Thyroid gland (tissue), 4 donors: ENCODE measurements at regions not wholly inside any gene's neighbourhood (a gene's known extent, or its start where the extent isn't known, plus 50 kb on each side); places are given as distances from the start of the nearest gene placed in this dataset.
"Not testable (repeated sequence)": the region's sequence is repeated elsewhere in the genome, so short reads cannot be mapped to it uniquely, and the experiment has no call there.

Source experiments
- DNase-seq, 2 donors: peaks; one replicate each; pipeline ENCODE4 v3.0.0-alpha.2; 2019
- H3K27ac ChIP-seq, 3 donors: fragments of 200-600 bp; sonication (generic); 1 replicate in 2 of 3; 2 replicates in 1 of 3; pipeline ENCODE4 v1.5.1; 2016 to 2019; ENCODE audit warnings: mild to moderate bottlenecking in 1 of 3, moderate library complexity in 1 of 3
- H3K27me3 ChIP-seq: fragments of 200-600 bp; sonication (generic); one replicate; pipeline ENCODE4 v1.5.1; 2019
- H3K36me3 ChIP-seq, 2 donors: fragments of 200-600 bp; sonication (generic); one replicate each; pipeline ENCODE4 v1.5.1; 2016 to 2019
- H3K4me1 ChIP-seq, 2 donors: fragments of 200-600 bp; sonication (generic); one replicate each; pipeline ENCODE4 v1.5.1; 2017 to 2019
- H3K4me3 ChIP-seq, 3 donors: fragments of 200-600 bp; sonication (generic); replicated peaks in 1 of 3; 1 replicate in 2 of 3; 2 replicates in 1 of 3; pipeline ENCODE4 v1.5.1; 2016; ENCODE audit warnings: mild to moderate bottlenecking in 1 of 3
- H3K9me3 ChIP-seq: fragments of 200-600 bp; sonication (generic); one replicate; pipeline ENCODE4 v1.5.1; 2017
- CTCF ChIP-seq, 6 experiments: fragments of 200-600 bp in 3 of 6; fragments of 450-650 bp in 3 of 6; sonication (generic) in 3 of 6; IDR thresholded peaks; one replicate each; pipeline ENCODE4 v1.5.1; 2016 to 2019; ENCODE audit warnings: antibody characterized with exemption in 6 of 6, mild to moderate bottlenecking in 2 of 6, inconsistent platforms in 1 of 6, moderate library complexity in 1 of 6
- POLR2A ChIP-seq, 2 donors: fragments of 450-650 bp; IDR thresholded peaks; one replicate each; pipeline ENCODE4 v1.6.1; 2017; ENCODE audit warnings: antibody characterized with exemption in 2 of 2, mild to moderate bottlenecking in 2 of 2, moderate library complexity in 1 of 2
- WGBS, 2 donors: methylation state at CpG; one replicate each; pipeline ENCODE4 v1.1.5; 2017; 5-methylcytosine and 5-hydroxymethylcytosine counted together
- intact Hi-C: fragments of 100-400 bp; cut with DNase I; formaldehyde crosslinking; loops from one replicate; pipeline ENCODE4 v1.15.1; 2023

DNA sequence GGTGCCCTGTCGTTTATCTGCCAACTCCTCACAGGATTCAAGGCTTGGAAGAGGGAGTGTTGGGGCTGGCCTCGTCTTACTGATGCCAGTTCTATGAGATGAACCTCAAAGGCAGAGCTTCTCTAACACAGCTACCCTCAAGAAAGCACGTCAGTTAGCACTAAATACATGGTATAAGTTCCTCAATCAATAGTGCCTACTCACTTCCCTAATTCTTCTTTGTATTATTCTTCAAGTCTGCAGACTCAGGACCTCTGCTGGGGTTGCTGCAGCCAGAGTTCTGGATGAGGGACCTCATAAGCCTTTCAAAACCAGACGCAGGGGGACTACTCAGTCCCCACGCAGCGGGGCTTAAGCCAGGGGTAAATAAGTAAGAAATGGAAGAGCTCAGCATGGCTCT is 118.3 kb downstream of the VPREB1 start:
- TF ChIP-seq CTCF (IDR thresholded peaks at IDR 0.05) (no peak), POLR2A (IDR thresholded peaks at IDR 0.05) (no peak)
- no peaks in the 10 kb centered on the region for H3K27me3 ChIP-seq
- H3K36me3 ChIP-seq, result no peaks in the 10 kb centered on the region
- DNase-seq, result no peak
- WGBS, 2 donors, result 56 to 61% methylated on average over 6 of the region's 6 CpGs
- intact Hi-C loops, result no loop called here
- no peak overlapping the region for H3K27ac ChIP-seq
- H3K4me3 ChIP-seq, result no peak overlapping the region
- H3K9me3 ChIP-seq, result no peaks in the 10 kb centered on the region
- H3K4me1 ChIP-seq, result no peaks in the 10 kb centered on the region

DNA sequence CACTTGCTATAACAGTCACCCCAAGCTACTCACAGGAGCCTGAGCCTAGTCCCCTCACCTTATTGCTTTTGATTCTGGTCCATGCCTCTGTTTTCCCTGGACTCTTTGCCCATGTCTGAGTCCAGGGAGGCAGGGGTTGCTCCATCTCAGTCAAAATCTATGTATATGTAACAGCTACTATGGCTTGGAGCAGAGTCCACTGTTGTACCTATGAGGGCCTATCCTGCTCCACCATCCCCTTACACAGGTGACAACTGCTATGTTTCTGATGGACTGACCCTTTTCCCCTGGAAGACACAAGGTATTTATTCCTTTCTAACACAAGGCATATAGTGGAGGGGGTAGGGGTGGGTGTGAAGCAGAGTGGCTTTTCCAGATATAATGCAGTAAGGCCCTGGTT is 119.6 kb downstream of the VPREB1 start:
- Histone ChIP-seq H3K27ac (no peak overlapping the region), H3K4me1 (no peaks in the 10 kb centered on the region), H3K4me3 (no peak overlapping the region), H3K27me3 (no peaks in the 10 kb centered on the region), H3K9me3 (no peaks in the 10 kb centered on the region), H3K36me3 (no peaks in the 10 kb centered on the region)
- intact Hi-C loops, result no loop called here
- no peak for TF ChIP-seq POLR2A (IDR thresholded peaks at IDR 0.05)
- TF ChIP-seq CTCF (IDR thresholded peaks at IDR 0.05), result no peak
- no peak for DNase-seq

- Histone ChIP-seq H3K27me3 (no peaks in the 10 kb centered on the region), H3K27ac (no peak overlapping the region), H3K36me3 (no peaks in the 10 kb centered on the region), H3K4me3 (no peak overlapping the region), H3K4me1 (no peaks in the 10 kb centered on the region), H3K9me3 (no peaks in the 10 kb centered on the region)
- WGBS, 2 donors, result 44 to 54% methylated on average over 3 of the region's 3 CpGs
- no peak for DNase-seq
- intact Hi-C loops, result no loop called here
- TF ChIP-seq POLR2A (IDR thresholded peaks at IDR 0.05) (no peak), CTCF (IDR thresholded peaks at IDR 0.05) (no peak)
Measured at GRCh38 chr22:22366537-22366936, 122.0 kb downstream of the VPREB1 start.

DNA sequence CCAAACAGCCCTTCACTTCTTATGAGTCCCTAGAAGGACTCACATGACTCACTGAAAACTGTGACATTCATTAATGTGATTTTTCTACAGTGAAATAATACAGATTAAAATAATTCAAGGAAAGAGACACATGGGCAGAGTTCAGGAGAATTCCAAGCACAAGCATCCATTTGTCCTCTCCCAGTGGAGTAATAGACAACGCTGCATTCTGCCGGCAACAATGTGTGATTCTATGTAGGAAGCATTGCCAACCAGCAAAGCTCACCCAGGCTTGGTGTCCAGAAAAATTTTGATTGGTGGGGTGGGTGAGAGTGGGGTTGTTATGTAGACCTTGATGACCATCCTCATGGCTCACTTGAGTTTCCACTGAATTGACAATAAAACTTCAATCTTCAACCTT is 123.9 kb downstream of the VPREB1 start:
- Histone ChIP-seq H3K36me3 (no peaks in the 10 kb centered on the region), H3K9me3 (no peaks in the 10 kb centered on the region), H3K27me3 (no peaks in the 10 kb centered on the region), H3K27ac (no peak overlapping the region), H3K4me1 (no peaks in the 10 kb centered on the region), H3K4me3 (no peak overlapping the region)
- intact Hi-C loops, result no loop called here
- no peak for DNase-seq
- TF ChIP-seq POLR2A (IDR thresholded peaks at IDR 0.05) (no peak), CTCF (IDR thresholded peaks at IDR 0.05) (no peak)
- 72 to 83% methylated on average over 2 of the region's 2 CpGs for WGBS, 2 donors

GRCh38 chr22:22369219-22369963 is 124.8 kb downstream of the VPREB1 start:
- H3K27ac ChIP-seq, H3K4me1 ChIP-seq, intact Hi-C loops, H3K4me3 ChIP-seq, H3K36me3 ChIP-seq, H3K27me3 ChIP-seq, H3K9me3 ChIP-seq: not testable (repeated sequence)
- DNase-seq, result peak; percentile 55 to 57
- TF ChIP-seq CTCF (IDR thresholded peaks at IDR 0.05), result peak in 3 of 6 experiments; percentile 19 to 29 (median 22)
- WGBS, 2 donors, result 32% methylated on average over 2 of the region's 2 CpGs; no CpG with 5 or more reads in 1 of the 2 donors
